ENCODE measurements at regions not wholly inside any gene's neighbourhood (a gene's known extent, or its start where the extent isn't known, plus 50 kb on each side); places are given as distances from the start of the nearest gene placed in this dataset.

- Histone ChIP-seq H3K27ac (ENCODE audit: extremely low read length, insufficient read depth, low read length) (no peak overlapping the region), H3K9me3 (ENCODE audit: low read length) (no peaks in the 10 kb centered on the region), H3K9ac (ENCODE audit: insufficient read depth, low read depth, low read length) (no peak overlapping the region), H4K20me1 (ENCODE audit: insufficient read depth, low read length) (no peaks in the 10 kb centered on the region), H3K4me2 (ENCODE audit: low read depth, low read length) (no peak overlapping the region), H3K36me3 (replicated peaks in 1 of 2; ENCODE audit: control insufficient read depth in 1 of 2, insufficient read depth in 2 of 2, low read length in 2 of 2) (peaks cover 3 to 39% of the 10 kb centered on the region in 2 experiments; a peak in 3 of 5 replicates), H3K79me2 (ENCODE audit: insufficient read depth, low read length) (no peaks in the 10 kb centered on the region), H3K4me3 (replicated peaks in 1 of 3; ENCODE audit: insufficient read depth in 1 of 3, low read depth in 2 of 3, low read length in 3 of 3) (no peak overlapping the region), H2AFZ (ENCODE audit: low read length) (no peak overlapping the region), H3K27me3 (ENCODE audit: control insufficient read depth in 1 of 2, insufficient read depth in 2 of 2, low read length in 2 of 2) (no peaks in the 10 kb centered on the region), H3K4me1 (ENCODE audit: insufficient read depth, low read length) (no peaks in the 10 kb centered on the region)
- CTCF ChIA-PET (ENCODE audit: low intra/inter-chr PET ratio, low total read pairs), result no interaction called here
- ATAC-seq (no peak), FAIRE-seq (no peak), DNase-seq (ENCODE audit: low spot score) (no peak)
- no peak for TF ChIP-seq MLXIP (CRISPR knock-in tag; IDR thresholded peaks at IDR 0.05; ENCODE audit: borderline replicate concordance)
- no peak for TF ChIP-seq ZNF33A (CRISPR knock-in tag; IDR thresholded peaks at IDR 0.05; ENCODE audit: borderline replicate concordance)
- no peak for TF ChIP-seq ZNF235 (CRISPR knock-in tag; IDR thresholded peaks at IDR 0.05; ENCODE audit: borderline replicate concordance)
- no peak for TF ChIP-seq PATZ1 (CRISPR knock-in tag; IDR thresholded peaks at IDR 0.05)
- TF ChIP-seq NFE2L1 (CRISPR knock-in tag; IDR thresholded peaks at IDR 0.05; ENCODE audit: borderline replicate concordance), result no peak
- no peak for TF ChIP-seq ZNF44 (CRISPR knock-in tag; IDR thresholded peaks at IDR 0.05)
- TF ChIP-seq ZNF652 (CRISPR knock-in tag; IDR thresholded peaks at IDR 0.05; ENCODE audit: borderline replicate concordance, low read depth), result no peak
- TF ChIP-seq ZNF75D (CRISPR knock-in tag; IDR thresholded peaks at IDR 0.05; ENCODE audit: borderline replicate concordance), result no peak
- no peak for TF ChIP-seq ZNF251 (CRISPR knock-in tag; IDR thresholded peaks at IDR 0.05)
- TF ChIP-seq KLF6 (CRISPR knock-in tag; IDR thresholded peaks at IDR 0.05), result no peak
- no peak for TF ChIP-seq JUND (CRISPR knock-in tag; IDR thresholded peaks at IDR 0.05)
- TF ChIP-seq PLRG1 (conservative IDR thresholded peaks at IDR 0.05), result no peak
- no peak for TF ChIP-seq BATF2 (CRISPR knock-in tag; IDR thresholded peaks at IDR 0.05)
- TF ChIP-seq ZBTB20 (CRISPR knock-in tag; IDR thresholded peaks at IDR 0.05; ENCODE audit: borderline replicate concordance, low read depth), result no peak
- TF ChIP-seq MNT (IDR thresholded peaks at IDR 0.05), result no peak
- no peak for TF ChIP-seq GTF3A (CRISPR knock-in tag; conservative IDR thresholded peaks at IDR 0.05)
- intact Hi-C loops (cut with micrococcal nuclease; ENCODE audit: unreplicated experiment), result no loop called here
- BruUV-seq (replicated peaks), result no TSS peak
- in situ Hi-C loops (cut with HindIII; ENCODE audit: extremely low pct_ligation_motif_present, low pct_unique_long_range_greater_than_20kb), result no loop called here
- 100% methylated on average over 6 of the region's 6 CpGs for WGBS (ENCODE audit: low lambda C conversion rate)
- POLR2A ChIA-PET, result no interaction called here
These were observed 60.7 kb upstream of the ZNF746 start for GRCh38 chr7:149558149-149558861.

Measured in HepG2 (cell line).